Type B pancreatic cell (in vitro differentiated cells): ENCODE measurements at regions not wholly inside any gene's neighbourhood (a gene's known extent, or its start where the extent isn't known, plus 50 kb on each side); places are given as distances from the start of the nearest gene placed in this dataset.

Experiments
- DNase-seq: peaks from one replicate; pipeline ENCODE4 v3.0.0; 2021; ENCODE audit warnings: mixed read lengths; ENCODE audit not compliant: unreplicated experiment; ENCODE audit errors: extremely low spot score
- H3K27ac Mint-ChIP-seq: 2 replicates; pipeline ENCODE4 v1.8.0; 2021; ENCODE audit warnings: mild to moderate bottlenecking, mixed read lengths
- H3K27me3 Mint-ChIP-seq: 2 replicates; pipeline ENCODE4 v1.8.0; 2021; ENCODE audit warnings: mixed read lengths
- H3K36me3 Mint-ChIP-seq: 2 replicates; pipeline ENCODE4 v1.8.0; 2021; ENCODE audit warnings: mixed read lengths
- H3K4me1 Mint-ChIP-seq: one replicate; pipeline ENCODE4 v1.8.0; 2021; ENCODE audit warnings: mixed read lengths; ENCODE audit not compliant: unreplicated experiment
- H3K4me3 Mint-ChIP-seq: 2 replicates; pipeline ENCODE4 v1.8.0; 2021; ENCODE audit warnings: mild to moderate bottlenecking, mixed read lengths
- H3K9me3 Mint-ChIP-seq: 2 replicates; pipeline ENCODE4 v1.8.0; 2021; ENCODE audit warnings: mixed read lengths
- TF ChIP-seq, protein P1 (sequence below): fragments of 200-600 bp; sonication (generic); conservative IDR thresholded peaks from 2 replicates; pipeline ENCODE4 v1.5.0; 2021; ENCODE audit warnings: antibody characterized with exemption, mild to moderate bottlenecking

GRCh38 chr15:96612917-96613316, 282.4 kb downstream of the NR2F2 start:
- DNase-seq = no peak
- peaks cover 10% of the 10 kb centered on the region for H3K9me3 Mint-ChIP-seq
- H3K4me1 Mint-ChIP-seq = no peaks in the 10 kb centered on the region
- H3K27me3 Mint-ChIP-seq = peaks cover 7% of the 10 kb centered on the region
- no peak overlapping the region for H3K27ac Mint-ChIP-seq
- no peak overlapping the region for H3K4me3 Mint-ChIP-seq
- TF ChIP-seq, protein P1, sequence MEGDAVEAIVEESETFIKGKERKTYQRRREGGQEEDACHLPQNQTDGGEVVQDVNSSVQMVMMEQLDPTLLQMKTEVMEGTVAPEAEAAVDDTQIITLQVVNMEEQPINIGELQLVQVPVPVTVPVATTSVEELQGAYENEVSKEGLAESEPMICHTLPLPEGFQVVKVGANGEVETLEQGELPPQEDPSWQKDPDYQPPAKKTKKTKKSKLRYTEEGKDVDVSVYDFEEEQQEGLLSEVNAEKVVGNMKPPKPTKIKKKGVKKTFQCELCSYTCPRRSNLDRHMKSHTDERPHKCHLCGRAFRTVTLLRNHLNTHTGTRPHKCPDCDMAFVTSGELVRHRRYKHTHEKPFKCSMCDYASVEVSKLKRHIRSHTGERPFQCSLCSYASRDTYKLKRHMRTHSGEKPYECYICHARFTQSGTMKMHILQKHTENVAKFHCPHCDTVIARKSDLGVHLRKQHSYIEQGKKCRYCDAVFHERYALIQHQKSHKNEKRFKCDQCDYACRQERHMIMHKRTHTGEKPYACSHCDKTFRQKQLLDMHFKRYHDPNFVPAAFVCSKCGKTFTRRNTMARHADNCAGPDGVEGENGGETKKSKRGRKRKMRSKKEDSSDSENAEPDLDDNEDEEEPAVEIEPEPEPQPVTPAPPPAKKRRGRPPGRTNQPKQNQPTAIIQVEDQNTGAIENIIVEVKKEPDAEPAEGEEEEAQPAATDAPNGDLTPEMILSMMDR = no peak
- H3K36me3 Mint-ChIP-seq = peaks cover 3% of the 10 kb centered on the region

GRCh38 chr15:96619174-96619573, 288.7 kb downstream of the NR2F2 start:
- Mint-ChIP-seq H3K4me1 (no peaks in the 10 kb centered on the region), H3K27me3 (peaks cover 8% of the 10 kb centered on the region), H3K27ac (no peak overlapping the region), H3K9me3 (no peaks in the 10 kb centered on the region), H3K4me3 (no peak overlapping the region), H3K36me3 (no peaks in the 10 kb centered on the region)
- no peak for DNase-seq
- TF ChIP-seq, protein P1 = no peak

DNA sequence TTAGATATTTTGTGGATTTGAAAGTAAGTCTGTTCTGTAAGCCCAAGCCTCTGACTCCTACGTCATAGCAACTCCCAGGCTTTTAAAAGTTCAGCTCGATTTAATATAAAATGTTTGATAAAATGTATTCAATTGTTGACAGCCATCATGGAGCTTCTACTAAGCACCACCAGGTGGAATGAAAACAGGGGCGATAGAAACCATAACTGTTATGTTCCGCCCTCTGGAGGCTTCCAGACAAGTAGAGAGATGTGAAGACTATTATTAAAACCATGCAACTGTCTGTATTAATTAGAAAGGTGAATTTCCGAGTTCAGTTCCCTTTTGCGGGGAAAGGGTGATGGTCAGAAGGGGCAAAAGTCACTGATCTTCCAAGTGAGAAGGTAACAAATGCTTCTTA, 292.2 kb downstream of the NR2F2 start:
- H3K4me1 Mint-ChIP-seq = peaks cover 8% of the 10 kb centered on the region
- H3K36me3 Mint-ChIP-seq = no peaks in the 10 kb centered on the region
- no peaks in the 10 kb centered on the region for H3K9me3 Mint-ChIP-seq
- no peak overlapping the region for H3K27ac Mint-ChIP-seq
- no peak for DNase-seq
- H3K4me3 Mint-ChIP-seq = no peak overlapping the region
- H3K27me3 Mint-ChIP-seq = peaks cover 15% of the 10 kb centered on the region
- TF ChIP-seq, protein P1 = peak; percentile 29

DNA sequence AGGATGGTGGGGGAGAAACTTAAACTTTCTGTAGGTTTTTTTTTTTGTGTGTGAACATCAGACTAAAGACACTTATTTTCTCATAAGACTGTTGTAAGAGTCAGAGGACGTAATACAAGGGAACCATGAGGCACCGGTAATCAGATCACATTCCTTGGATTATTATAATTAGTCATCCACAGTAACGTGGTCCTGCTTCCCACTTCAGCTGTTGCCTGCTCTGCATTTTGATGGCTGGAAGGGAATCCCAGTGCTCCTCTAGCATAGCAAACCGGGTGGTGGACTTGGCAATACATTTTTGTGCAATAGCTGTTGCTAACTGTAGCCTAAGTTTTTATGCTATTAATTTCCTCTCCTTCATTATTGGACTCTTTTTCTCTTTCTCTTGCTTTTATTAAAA, 294.8 kb downstream of the NR2F2 start:
- no peaks in the 10 kb centered on the region for H3K9me3 Mint-ChIP-seq
- no peak for DNase-seq
- H3K27ac Mint-ChIP-seq = no peak overlapping the region
- peaks cover 8% of the 10 kb centered on the region for H3K4me1 Mint-ChIP-seq
- TF ChIP-seq, protein P1 = no peak
- H3K36me3 Mint-ChIP-seq = no peaks in the 10 kb centered on the region
- H3K4me3 Mint-ChIP-seq = no peak overlapping the region
- peaks cover 12% of the 10 kb centered on the region for H3K27me3 Mint-ChIP-seq

GRCh38 chr15:96627031-96627568, 296.6 kb downstream of the NR2F2 start:
- H3K4me3 Mint-ChIP-seq = no peak overlapping the region
- no peaks in the 10 kb centered on the region for H3K9me3 Mint-ChIP-seq
- no peaks in the 10 kb centered on the region for H3K36me3 Mint-ChIP-seq
- TF ChIP-seq, protein P1 = no peak
- H3K27me3 Mint-ChIP-seq = peaks cover 17% of the 10 kb centered on the region
- H3K27ac Mint-ChIP-seq = no peak overlapping the region
- H3K4me1 Mint-ChIP-seq = peaks cover 8% of the 10 kb centered on the region
- DNase-seq = no peak

- Mint-ChIP-seq H3K27ac (no peak overlapping the region), H3K27me3 (peaks cover 23% of the 10 kb centered on the region), H3K4me1 (peaks cover 8% of the 10 kb centered on the region), H3K4me3 (no peak overlapping the region), H3K36me3 (no peaks in the 10 kb centered on the region), H3K9me3 (no peaks in the 10 kb centered on the region)
- TF ChIP-seq, protein P1 = no peak
- no peak for DNase-seq
Measured at GRCh38 chr15:96629511-96629910, 299.0 kb downstream of the NR2F2 start.
